Activated CD8-positive, alpha-beta memory T cell treated with anti-CD3 and anti-CD28 coated beads for 36 hours (primary cell): ENCODE measurements at regions not wholly inside any gene's neighbourhood (a gene's known extent, or its start where the extent isn't known, plus 50 kb on each side); places are given as distances from the start of the nearest gene placed in this dataset.

Experiments used
- CTCF ChIA-PET: fragments of 350-600 bp; sonication (Branson Sonifier 250); formaldehyde crosslinking; loops from one replicate; lab custom pipeline; 2021; ENCODE audit warnings: antibody characterized with exemption; lab: Charles Lee
- POLR2A ChIA-PET: fragments of 350-600 bp; sonication (Branson Sonifier 250); formaldehyde crosslinking; loops from one replicate; lab custom pipeline; 2021; ENCODE audit warnings: antibody characterized with exemption; lab: Charles Lee

DNA sequence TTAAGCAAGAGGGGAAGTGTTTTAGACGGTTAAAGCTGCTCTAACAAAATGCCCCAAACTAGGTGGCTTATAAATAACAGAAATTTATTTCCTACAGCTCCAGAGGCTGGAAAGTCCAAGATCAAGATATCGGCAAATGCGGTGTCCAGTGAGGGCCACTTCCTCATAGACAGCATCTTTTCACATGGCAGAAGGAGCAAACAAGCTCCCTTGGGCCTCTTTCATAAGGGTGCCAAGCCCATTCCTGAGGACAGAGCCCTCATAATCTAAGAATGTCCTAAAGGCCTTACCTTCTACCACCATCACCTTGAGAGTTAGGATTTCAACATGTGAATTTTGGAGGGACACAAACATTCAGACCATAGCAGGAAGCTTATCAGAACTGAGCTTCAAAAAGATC, 57.3 kb upstream of the PPP1CB start:
- ChIA-PET CTCF (interaction anchor here (0.6 kb wide), 1 partner anchor 21 kb away, joined by 3 read pairs; no protein-coding TSS in a partner anchor), POLR2A (no interaction called here)

DNA sequence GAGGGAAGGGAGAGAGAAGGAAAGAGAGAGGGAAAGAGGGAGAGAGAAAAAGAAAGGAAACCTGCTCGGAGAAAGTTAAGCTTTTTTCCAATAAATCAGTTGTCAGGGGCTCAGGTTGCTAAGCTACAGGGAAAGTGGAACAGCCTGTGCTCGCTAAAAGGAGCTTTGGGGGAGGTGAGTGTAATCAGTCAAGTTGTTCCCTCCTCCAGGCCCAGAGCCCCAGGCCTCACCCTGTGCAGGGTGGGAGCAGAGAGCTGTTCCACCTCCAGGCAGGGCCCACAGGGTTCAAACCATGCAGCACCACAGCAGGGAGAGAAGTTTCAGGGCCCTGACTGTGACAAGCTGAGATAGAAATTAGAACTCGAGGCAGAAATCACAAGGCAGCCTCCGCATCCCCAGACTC, 56.4 kb upstream of the PPP1CB start:
- CTCF ChIA-PET: no interaction called here
- POLR2A ChIA-PET: no interaction called here

DNA sequence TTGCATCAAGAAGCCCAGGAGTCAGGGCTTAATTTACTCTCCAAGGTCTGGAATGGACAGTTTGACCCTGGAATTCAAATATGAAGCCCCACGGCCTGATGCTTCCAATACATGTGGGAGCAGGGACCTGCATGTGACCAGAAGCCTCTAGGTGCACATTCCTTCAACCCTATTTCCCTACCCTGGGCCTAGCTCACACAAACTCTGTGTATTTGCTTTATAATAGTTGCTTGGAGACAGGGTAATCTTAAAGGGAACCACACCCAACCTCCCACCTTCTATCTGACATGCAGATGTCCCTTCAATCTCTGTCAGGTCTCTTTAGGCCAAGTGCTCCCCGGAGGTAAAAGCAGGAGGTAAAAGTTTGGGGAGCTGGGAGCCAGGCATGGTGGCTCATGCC, 55.4 kb upstream of the PPP1CB start:
- ChIA-PET POLR2A (no interaction called here), CTCF (no interaction called here)

DNA sequence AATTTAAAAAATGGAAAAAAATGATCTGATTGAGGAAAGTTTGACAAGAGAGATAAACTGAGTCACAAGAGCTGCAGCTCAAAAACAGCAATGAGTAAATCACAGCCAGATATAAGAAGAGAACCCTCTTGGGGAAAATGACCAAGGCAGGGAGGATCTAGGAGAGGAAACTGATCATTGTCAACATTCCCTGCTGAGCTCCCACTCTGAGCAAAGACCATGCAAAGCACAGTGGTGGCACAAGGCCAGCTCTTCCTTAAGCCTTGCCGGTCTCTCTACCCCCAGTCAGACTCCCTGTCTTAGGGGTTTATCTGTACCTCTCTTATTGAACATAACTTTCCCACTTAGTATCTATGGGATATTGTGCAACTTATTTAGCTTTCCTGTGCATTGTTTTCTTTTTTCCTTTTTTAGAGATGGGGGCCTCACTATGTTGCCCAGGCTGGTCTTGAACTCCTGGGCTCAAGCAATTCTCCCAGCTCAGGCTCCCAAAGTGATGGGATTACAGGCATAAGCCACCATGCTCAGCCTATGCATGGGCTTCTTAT, 54.0 kb upstream of the PPP1CB start:
- POLR2A ChIA-PET: no interaction called here
- CTCF ChIA-PET: no interaction called here

DNA sequence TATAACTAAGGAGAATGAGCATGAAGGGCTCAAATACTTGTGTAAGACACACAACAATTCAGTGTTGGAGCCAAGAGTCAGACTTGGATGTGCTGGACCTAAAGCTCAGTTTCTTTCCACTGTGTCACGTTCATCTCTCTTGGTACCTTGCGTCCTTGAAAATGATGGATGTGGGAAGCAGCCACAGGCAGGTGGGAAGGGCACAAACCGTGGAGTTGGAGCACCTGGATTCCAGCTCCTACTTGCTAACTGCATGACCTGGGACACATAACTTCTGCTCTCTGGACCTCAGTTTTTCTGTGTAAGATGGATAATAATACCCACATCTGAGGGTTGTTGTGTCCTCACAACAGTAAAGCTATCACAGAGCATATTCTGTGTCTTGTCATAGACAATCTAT, 53.1 kb upstream of the PPP1CB start:
- POLR2A ChIA-PET: no interaction called here
- CTCF ChIA-PET: interaction anchor here (0.7 kb wide), 1 partner anchor 14 kb away, joined by 3 read pairs; no protein-coding TSS in a partner anchor
